Mesenchymal stem cell (in vitro differentiated cells and primary cell): ENCODE measurements at regions not wholly inside any gene's neighbourhood (a gene's known extent, or its start where the extent isn't known, plus 50 kb on each side); places are given as distances from the start of the nearest gene placed in this dataset.

Experiments
- DNase-seq: peaks from one replicate; pipeline ENCODE4 v3.0.0-alpha.2; 2013
- H2AFZ ChIP-seq: one replicate; pipeline ENCODE4 v1.6.1; 2013; ENCODE audit warnings: low read depth, mild to moderate bottlenecking, control low read depth, inconsistent platforms, low read length, moderate library complexity
- H2AK5ac ChIP-seq: 2 replicates; pipeline ENCODE4 v1.6.1; 2013; ENCODE audit warnings: low read length, moderate library complexity, mild to moderate bottlenecking, inconsistent platforms; ENCODE audit not compliant: severe bottlenecking
- H2BK120ac ChIP-seq: one replicate; pipeline ENCODE4 v1.6.1; 2013; ENCODE audit warnings: low read depth, mild to moderate bottlenecking, inconsistent platforms, low read length, moderate library complexity
- H2BK12ac ChIP-seq, 2 experiments: one replicate each; pipeline ENCODE4 v1.6.1; 2013; ENCODE audit warnings: inconsistent platforms in 2 of 2, low read length in 2 of 2, mild to moderate bottlenecking in 2 of 2, moderate library complexity in 2 of 2, control low read depth in 1 of 2
- H2BK15ac ChIP-seq: one replicate; pipeline ENCODE4 v1.6.1; 2013; ENCODE audit warnings: mild to moderate bottlenecking, low read depth, inconsistent platforms; ENCODE audit not compliant: poor library complexity, severe bottlenecking
- H2BK5ac ChIP-seq: 2 replicates; pipeline ENCODE4 v1.6.1; 2013; ENCODE audit warnings: low read depth, mild to moderate bottlenecking, low read length, control low read depth, inconsistent platforms; ENCODE audit not compliant: poor library complexity, severe bottlenecking
- H3K14ac ChIP-seq, 2 experiments: one replicate each; pipeline ENCODE4 v1.6.1; 2013; ENCODE audit warnings: inconsistent platforms in 2 of 2, low read length in 2 of 2, control low read depth in 1 of 2, mild to moderate bottlenecking in 1 of 2, moderate library complexity in 1 of 2
- H3K18ac ChIP-seq, 2 experiments: one replicate each; pipeline ENCODE4 v1.6.1; 2013; ENCODE audit warnings: inconsistent platforms in 2 of 2, low read length in 2 of 2, control low read depth in 1 of 2, low read depth in 1 of 2, mild to moderate bottlenecking in 1 of 2
- H3K23ac ChIP-seq, 2 experiments: one replicate each; pipeline ENCODE4 v1.6.1; 2013; ENCODE audit warnings: inconsistent platforms in 2 of 2, low read length in 2 of 2, mild to moderate bottlenecking in 2 of 2, moderate library complexity in 2 of 2, control low read depth in 1 of 2
- H3K27ac ChIP-seq: 2 replicates; pipeline ENCODE4 v1.5.1; 2013; ENCODE audit warnings: mild to moderate bottlenecking, moderate library complexity, low read length, control low read depth, inconsistent platforms; ENCODE audit not compliant: poor library complexity, severe bottlenecking
- H3K27me3 ChIP-seq, 2 experiments: 2 replicates each; pipeline versions ENCODE4 v1.6.1 to v1.7.0; 2013; ENCODE audit warnings: low read length in 2 of 2, mild to moderate bottlenecking in 2 of 2, moderate library complexity in 2 of 2, control low read depth in 1 of 2, inconsistent platforms in 1 of 2; ENCODE audit not compliant: control insufficient read depth in 1 of 2, insufficient read depth in 1 of 2
- H3K36me3 ChIP-seq, 2 experiments: 2 replicates each; pipeline versions ENCODE4 v1.6.1 to v1.7.0; 2013; ENCODE audit warnings: low read length in 2 of 2, control low read depth in 1 of 2, inconsistent platforms in 1 of 2, low read depth in 1 of 2, mild to moderate bottlenecking in 1 of 2; ENCODE audit not compliant: insufficient read depth in 2 of 2, control insufficient read depth in 1 of 2
- H3K4ac ChIP-seq, 2 experiments: one replicate each; pipeline ENCODE4 v1.6.1; 2013; ENCODE audit warnings: inconsistent platforms in 2 of 2, low read length in 2 of 2, mild to moderate bottlenecking in 2 of 2, moderate library complexity in 2 of 2, control low read depth in 1 of 2, low read depth in 1 of 2
- H3K4me1 ChIP-seq: 2 replicates; pipeline ENCODE4 v1.6.1; 2013; ENCODE audit warnings: low read depth, low read length, control low read depth; ENCODE audit not compliant: control insufficient read depth, insufficient read depth
- H3K4me2 ChIP-seq: 2 replicates; pipeline ENCODE4 v1.6.1; 2013; ENCODE audit warnings: low read length, mild to moderate bottlenecking, inconsistent platforms; ENCODE audit not compliant: poor library complexity, severe bottlenecking
- H3K4me3 ChIP-seq, 2 experiments: 2 replicates each; pipeline versions ENCODE4 v1.5.1 to v1.7.0; 2013; ENCODE audit warnings: low read length in 2 of 2, mild to moderate bottlenecking in 2 of 2, control low read depth in 1 of 2, low read depth in 1 of 2; ENCODE audit not compliant: insufficient read depth in 1 of 2
- H3K79me1 ChIP-seq: replicated peaks from 2 replicates; pipeline ENCODE4 v1.6.1; 2013; ENCODE audit warnings: mild to moderate bottlenecking, control low read depth, low read length, inconsistent platforms; ENCODE audit not compliant: poor library complexity, severe bottlenecking
- H3K9ac ChIP-seq: 2 replicates; pipeline ENCODE4 v1.7.0; 2013; ENCODE audit warnings: mild to moderate bottlenecking, low read length, moderate library complexity
- H3K9me3 ChIP-seq: 2 replicates; pipeline ENCODE4 v1.7.0; 2013; ENCODE audit warnings: mild to moderate bottlenecking, low read length; ENCODE audit not compliant: control insufficient read depth
- H4K8ac ChIP-seq: one replicate; pipeline ENCODE4 v1.6.1; 2013; ENCODE audit warnings: inconsistent platforms, mild to moderate bottlenecking, low read length, moderate library complexity
- H4K91ac ChIP-seq: one replicate; pipeline ENCODE4 v1.6.1; 2013; ENCODE audit warnings: mild to moderate bottlenecking, low read length, inconsistent platforms
- WGBS: methylation state at CpG from one replicate; pipeline ENCODE4 v1.1.7; 2013; ENCODE audit warnings: mixed read lengths; 5-methylcytosine and 5-hydroxymethylcytosine counted together

DNA sequence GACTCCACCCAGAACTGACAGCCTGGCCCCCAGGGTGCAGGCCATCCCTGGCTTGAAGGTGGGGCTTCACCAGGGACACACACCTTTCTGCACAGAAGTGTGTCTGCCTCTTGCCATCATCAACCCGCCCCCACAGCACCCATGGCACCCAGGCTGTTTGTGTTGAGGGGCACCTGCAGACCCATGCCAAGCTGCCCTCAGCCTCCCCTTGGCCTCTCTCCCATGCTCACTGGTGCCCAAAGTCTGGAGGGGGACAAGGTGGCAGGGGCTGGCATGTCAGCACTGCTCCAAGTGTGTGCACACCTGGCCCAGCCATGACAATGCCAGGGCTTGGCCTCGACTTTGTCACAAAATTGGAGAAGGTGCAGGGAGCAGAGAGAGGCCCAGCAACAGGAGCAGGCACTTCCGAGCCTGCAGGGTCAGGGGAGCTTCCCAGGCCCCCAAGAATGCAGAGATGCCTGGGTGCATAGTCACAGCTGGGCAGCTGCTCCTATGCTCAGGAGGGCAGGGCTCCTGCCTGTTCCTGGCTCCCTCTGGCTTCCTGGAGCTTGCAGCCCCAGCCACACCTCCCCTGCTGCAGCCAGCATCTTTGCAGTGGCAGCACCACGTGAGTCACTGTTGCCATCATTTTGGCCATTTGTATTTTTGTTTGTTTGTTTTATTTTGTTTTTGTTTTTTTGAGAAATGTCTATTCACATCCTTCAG is 280.6 kb upstream of the UBE2E3 start:
- H3K27me3 ChIP-seq: no peaks in the 10 kb centered on the region
- H2AFZ ChIP-seq: no peak overlapping the region
- H3K27ac ChIP-seq: no peak overlapping the region
- H3K23ac ChIP-seq: no peak overlapping the region
- no peak overlapping the region for H3K9ac ChIP-seq
- no peak overlapping the region for H3K4ac ChIP-seq
- H3K79me1 ChIP-seq: no peaks in the 10 kb centered on the region
- DNase-seq: no peak
- no peak overlapping the region for H2BK15ac ChIP-seq
- peak overlapping the region; percentile 55 for H4K8ac ChIP-seq
- H4K91ac ChIP-seq: peak overlapping the region; percentile 43
- no peak overlapping the region for H3K18ac ChIP-seq
- H2BK12ac ChIP-seq: no peak overlapping the region
- no peak overlapping the region for H3K4me2 ChIP-seq
- no peaks in the 10 kb centered on the region for H3K36me3 ChIP-seq
- H3K14ac ChIP-seq: peak overlapping the region in 1 of 2 experiments; percentile 73
- H3K9me3 ChIP-seq: no peaks in the 10 kb centered on the region
- no peak overlapping the region for H3K4me3 ChIP-seq
- H2BK5ac ChIP-seq: no peak overlapping the region
- H3K4me1 ChIP-seq: peaks cover 5% of the 10 kb centered on the region
- H2AK5ac ChIP-seq: no peak overlapping the region
- no peak overlapping the region for H2BK120ac ChIP-seq
- 96% methylated on average over 3 of the region's 4 CpGs for WGBS

DNA sequence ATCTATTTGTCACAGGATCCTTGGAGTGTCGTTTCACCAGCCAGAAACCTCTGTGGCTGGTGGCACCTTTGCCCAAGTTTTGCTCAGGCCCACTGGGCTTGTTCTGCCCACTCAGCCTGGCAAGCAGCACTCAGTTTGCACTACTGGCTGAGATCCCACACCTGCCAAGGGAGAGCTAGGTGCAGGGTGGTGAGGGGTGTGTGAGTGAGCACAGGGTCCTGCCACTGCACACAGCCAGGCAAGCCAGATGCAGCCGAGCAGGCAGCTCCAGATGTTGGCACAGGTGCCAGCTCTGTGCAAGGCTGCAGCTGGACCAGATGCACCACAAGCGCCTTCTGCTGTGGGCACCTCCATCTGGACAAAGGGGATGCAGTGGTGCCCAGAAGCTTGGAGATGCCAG is 281.7 kb upstream of the UBE2E3 start:
- DNase-seq: no peak
- 96% methylated on average over 3 of the region's 3 CpGs for WGBS
- Histone ChIP-seq H3K27me3 (no peaks in the 10 kb centered on the region), H2AFZ (no peak overlapping the region), H2BK15ac (no peak overlapping the region), H3K9me3 (no peaks in the 10 kb centered on the region), H3K4me2 (no peak overlapping the region), H3K14ac (peak overlapping the region in 1 of 2 experiments; percentile 89), H3K27ac (no peak overlapping the region), H3K36me3 (no peaks in the 10 kb centered on the region), H3K18ac (no peak overlapping the region), H2BK5ac (no peak overlapping the region), H3K9ac (no peak overlapping the region), H3K4ac (no peak overlapping the region), H4K91ac (peak overlapping the region; percentile 34), H2BK12ac (no peak overlapping the region), H3K23ac (no peak overlapping the region), H3K4me1 (peaks cover 5% of the 10 kb centered on the region), H2AK5ac (no peak overlapping the region), H3K79me1 (no peaks in the 10 kb centered on the region), H2BK120ac (no peak overlapping the region), H3K4me3 (no peak overlapping the region), H4K8ac (no peak overlapping the region)

GRCh38 chr2:180695586-180696401 is 284.6 kb upstream of the UBE2E3 start:
- H2BK15ac ChIP-seq: no peak overlapping the region
- no peak overlapping the region for H3K18ac ChIP-seq
- H3K4me3 ChIP-seq: peak overlapping the region in 1 of 2 experiments; percentile 70
- no peaks in the 10 kb centered on the region for H3K27me3 ChIP-seq
- no peaks in the 10 kb centered on the region for H3K79me1 ChIP-seq
- H2BK120ac ChIP-seq: no peak overlapping the region
- H3K4ac ChIP-seq: no peak overlapping the region
- WGBS: 82% methylated on average over 3 of the region's 5 CpGs
- H4K91ac ChIP-seq: no peak overlapping the region
- H2AK5ac ChIP-seq: no peak overlapping the region
- no peak for DNase-seq
- no peak overlapping the region for H3K23ac ChIP-seq
- no peak overlapping the region for H3K14ac ChIP-seq
- no peak overlapping the region for H2BK12ac ChIP-seq
- no peak overlapping the region for H3K27ac ChIP-seq
- H3K9ac ChIP-seq: peak overlapping the region; percentile 75
- H3K9me3 ChIP-seq: no peaks in the 10 kb centered on the region
- no peak overlapping the region for H2BK5ac ChIP-seq
- no peak overlapping the region for H4K8ac ChIP-seq
- H3K4me1 ChIP-seq: peaks cover 5% of the 10 kb centered on the region
- no peak overlapping the region for H2AFZ ChIP-seq
- H3K4me2 ChIP-seq: no peak overlapping the region
- H3K36me3 ChIP-seq: no peaks in the 10 kb centered on the region
